ENCODE measurements at regions not wholly inside any gene's neighbourhood (a gene's known extent, or its start where the extent isn't known, plus 50 kb on each side); places are given as distances from the start of the nearest gene placed in this dataset.

- TF ChIP-seq POLR2A (IDR thresholded peaks at IDR 0.05) (no peak), POLR2AphosphoS5 (IDR thresholded peaks at IDR 0.05) (no peak), EP300 (IDR thresholded peaks at IDR 0.05; ENCODE audit: low read depth) (no peak)
- TF ChIP-seq, protein P1, sequence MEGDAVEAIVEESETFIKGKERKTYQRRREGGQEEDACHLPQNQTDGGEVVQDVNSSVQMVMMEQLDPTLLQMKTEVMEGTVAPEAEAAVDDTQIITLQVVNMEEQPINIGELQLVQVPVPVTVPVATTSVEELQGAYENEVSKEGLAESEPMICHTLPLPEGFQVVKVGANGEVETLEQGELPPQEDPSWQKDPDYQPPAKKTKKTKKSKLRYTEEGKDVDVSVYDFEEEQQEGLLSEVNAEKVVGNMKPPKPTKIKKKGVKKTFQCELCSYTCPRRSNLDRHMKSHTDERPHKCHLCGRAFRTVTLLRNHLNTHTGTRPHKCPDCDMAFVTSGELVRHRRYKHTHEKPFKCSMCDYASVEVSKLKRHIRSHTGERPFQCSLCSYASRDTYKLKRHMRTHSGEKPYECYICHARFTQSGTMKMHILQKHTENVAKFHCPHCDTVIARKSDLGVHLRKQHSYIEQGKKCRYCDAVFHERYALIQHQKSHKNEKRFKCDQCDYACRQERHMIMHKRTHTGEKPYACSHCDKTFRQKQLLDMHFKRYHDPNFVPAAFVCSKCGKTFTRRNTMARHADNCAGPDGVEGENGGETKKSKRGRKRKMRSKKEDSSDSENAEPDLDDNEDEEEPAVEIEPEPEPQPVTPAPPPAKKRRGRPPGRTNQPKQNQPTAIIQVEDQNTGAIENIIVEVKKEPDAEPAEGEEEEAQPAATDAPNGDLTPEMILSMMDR (IDR thresholded peaks at IDR 0.05), result no peak
Observed at GRCh38 chr6:71197780-71198179, 90.8 kb upstream of the OGFRL1 start.

Measured in transverse colon (tissue), 4 donors.